Nephron (organoid): ENCODE measurements at regions not wholly inside any gene's neighbourhood (a gene's known extent, or its start where the extent isn't known, plus 50 kb on each side); places are given as distances from the start of the nearest gene placed in this dataset.
A peak's percentile ranks its signal among the peaks of the same experiment; 100 is the strongest.

Source experiments
- H3K27ac Mint-ChIP-seq, 3 experiments: 2 replicates each; pipeline ENCODE4 v1.8.0; 2020; ENCODE audit warnings: mixed read lengths in 3 of 3, mild to moderate bottlenecking in 2 of 3, moderate library complexity in 1 of 3
- H3K27me3 Mint-ChIP-seq: 2 replicates; pipeline ENCODE4 v1.8.0; 2021; ENCODE audit warnings: low read depth, mild to moderate bottlenecking, moderate library complexity, mixed read lengths
- H3K36me3 Mint-ChIP-seq: 2 replicates; pipeline ENCODE4 v1.8.0; 2020; ENCODE audit warnings: low read depth, mixed read lengths
- H3K4me1 Mint-ChIP-seq: 2 replicates; pipeline ENCODE4 v1.8.0; 2020; ENCODE audit warnings: mixed read lengths
- H3K4me3 Mint-ChIP-seq, 3 experiments: 2 replicates each; pipeline ENCODE4 v1.8.0; 2020; ENCODE audit warnings: mild to moderate bottlenecking in 3 of 3, mixed read lengths in 3 of 3, moderate library complexity in 2 of 3
- H3K9me3 Mint-ChIP-seq: 2 replicates; pipeline ENCODE4 v1.8.0; 2020; ENCODE audit warnings: mixed read lengths
- TF ChIP-seq, protein P1 (sequence below), 3 experiments: fragments of 200-600 bp; sonication (generic); IDR thresholded peaks; one replicate each; pipeline ENCODE4 v1.5.0; 2021; ENCODE audit warnings: antibody characterized with exemption in 3 of 3; ENCODE audit not compliant: unreplicated experiment in 3 of 3

GRCh38 chr7:92991190-92991589, 126.6 kb downstream of the SAMD9 start:
- H3K4me3 Mint-ChIP-seq, result no peak overlapping the region
- TF ChIP-seq, protein P1, sequence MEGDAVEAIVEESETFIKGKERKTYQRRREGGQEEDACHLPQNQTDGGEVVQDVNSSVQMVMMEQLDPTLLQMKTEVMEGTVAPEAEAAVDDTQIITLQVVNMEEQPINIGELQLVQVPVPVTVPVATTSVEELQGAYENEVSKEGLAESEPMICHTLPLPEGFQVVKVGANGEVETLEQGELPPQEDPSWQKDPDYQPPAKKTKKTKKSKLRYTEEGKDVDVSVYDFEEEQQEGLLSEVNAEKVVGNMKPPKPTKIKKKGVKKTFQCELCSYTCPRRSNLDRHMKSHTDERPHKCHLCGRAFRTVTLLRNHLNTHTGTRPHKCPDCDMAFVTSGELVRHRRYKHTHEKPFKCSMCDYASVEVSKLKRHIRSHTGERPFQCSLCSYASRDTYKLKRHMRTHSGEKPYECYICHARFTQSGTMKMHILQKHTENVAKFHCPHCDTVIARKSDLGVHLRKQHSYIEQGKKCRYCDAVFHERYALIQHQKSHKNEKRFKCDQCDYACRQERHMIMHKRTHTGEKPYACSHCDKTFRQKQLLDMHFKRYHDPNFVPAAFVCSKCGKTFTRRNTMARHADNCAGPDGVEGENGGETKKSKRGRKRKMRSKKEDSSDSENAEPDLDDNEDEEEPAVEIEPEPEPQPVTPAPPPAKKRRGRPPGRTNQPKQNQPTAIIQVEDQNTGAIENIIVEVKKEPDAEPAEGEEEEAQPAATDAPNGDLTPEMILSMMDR (IDR thresholded peaks at IDR 0.05; ENCODE audit: unreplicated experiment in 3 of 3), result no peak
- H3K27ac Mint-ChIP-seq, result no peak overlapping the region
- H3K4me1 Mint-ChIP-seq, result peaks cover 10% of the 10 kb centered on the region
- H3K27me3 Mint-ChIP-seq, result no peaks in the 10 kb centered on the region
- H3K9me3 Mint-ChIP-seq, result peaks cover 4% of the 10 kb centered on the region
- H3K36me3 Mint-ChIP-seq, result no peaks in the 10 kb centered on the region

DNA sequence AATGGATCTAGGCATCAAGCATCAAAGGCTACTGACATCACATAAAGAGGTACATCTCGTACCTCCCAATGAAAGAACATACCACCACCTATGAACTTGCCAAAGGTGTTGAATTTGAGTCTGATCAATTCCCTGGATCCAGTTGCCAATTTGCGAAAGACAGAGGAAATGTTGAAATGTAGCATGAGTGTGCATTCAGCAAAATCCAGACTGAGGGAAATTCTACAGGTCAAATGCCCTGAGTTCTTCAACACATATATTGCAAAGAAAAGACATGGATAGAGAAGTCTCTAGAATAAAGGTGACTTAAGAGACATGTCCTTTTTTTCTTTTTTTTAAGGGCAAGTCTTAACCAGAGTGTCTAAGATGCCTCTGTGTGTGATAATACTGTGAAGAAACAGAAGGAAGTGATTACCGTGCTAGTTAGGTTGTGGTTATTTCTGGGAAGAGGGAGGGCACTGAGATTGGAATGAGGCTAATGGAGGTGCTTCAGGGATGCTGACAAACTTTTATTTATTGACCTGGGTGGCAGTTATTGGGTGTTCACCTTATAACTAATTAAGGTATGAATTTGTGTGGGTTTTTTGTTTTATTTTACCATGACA, 128.7 kb downstream of the SAMD9 start:
- Mint-ChIP-seq H3K4me3 (no peak overlapping the region), H3K27me3 (no peaks in the 10 kb centered on the region), H3K4me1 (peaks cover 10% of the 10 kb centered on the region), H3K9me3 (peaks cover 4% of the 10 kb centered on the region), H3K27ac (no peak overlapping the region), H3K36me3 (no peaks in the 10 kb centered on the region)
- TF ChIP-seq, protein P1 (IDR thresholded peaks at IDR 0.05; ENCODE audit: unreplicated experiment in 3 of 3), result no peak

DNA sequence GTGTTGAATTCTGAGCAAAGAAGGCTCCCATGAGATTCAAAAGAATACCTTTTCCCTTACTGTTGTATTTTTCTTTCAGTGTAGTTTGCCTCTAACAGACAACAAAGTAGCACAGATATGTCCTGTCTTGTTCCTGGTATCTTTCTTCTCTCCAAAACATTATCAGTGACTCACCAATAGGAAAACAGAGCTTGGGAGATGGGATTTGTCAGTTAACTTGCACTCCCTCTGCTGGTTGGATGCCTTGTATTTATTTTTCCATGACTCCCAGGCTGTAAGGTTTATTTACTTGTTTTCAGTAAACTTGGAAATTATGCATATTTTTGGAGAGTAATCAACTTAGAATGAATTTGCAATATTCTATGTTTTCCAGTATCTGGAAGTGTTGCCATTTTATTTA, 129.7 kb downstream of the SAMD9 start:
- no peak overlapping the region for H3K27ac Mint-ChIP-seq
- H3K27me3 Mint-ChIP-seq, result no peaks in the 10 kb centered on the region
- no peak overlapping the region for H3K4me3 Mint-ChIP-seq
- H3K36me3 Mint-ChIP-seq, result no peaks in the 10 kb centered on the region
- peaks cover 10% of the 10 kb centered on the region for H3K4me1 Mint-ChIP-seq
- TF ChIP-seq, protein P1 (IDR thresholded peaks at IDR 0.05; ENCODE audit: unreplicated experiment in 3 of 3), result peak; percentile 38 to 42 (median 39)
- H3K9me3 Mint-ChIP-seq, result peaks cover 7% of the 10 kb centered on the region

GRCh38 chr7:92987538-92987937, 130.2 kb downstream of the SAMD9 start:
- H3K36me3 Mint-ChIP-seq, result no peaks in the 10 kb centered on the region
- no peaks in the 10 kb centered on the region for H3K27me3 Mint-ChIP-seq
- H3K4me1 Mint-ChIP-seq, result peaks cover 10% of the 10 kb centered on the region
- TF ChIP-seq, protein P1 (IDR thresholded peaks at IDR 0.05; ENCODE audit: unreplicated experiment in 3 of 3), result no peak
- H3K9me3 Mint-ChIP-seq, result peaks cover 7% of the 10 kb centered on the region
- H3K4me3 Mint-ChIP-seq, result no peak overlapping the region
- H3K27ac Mint-ChIP-seq, result no peak overlapping the region

DNA sequence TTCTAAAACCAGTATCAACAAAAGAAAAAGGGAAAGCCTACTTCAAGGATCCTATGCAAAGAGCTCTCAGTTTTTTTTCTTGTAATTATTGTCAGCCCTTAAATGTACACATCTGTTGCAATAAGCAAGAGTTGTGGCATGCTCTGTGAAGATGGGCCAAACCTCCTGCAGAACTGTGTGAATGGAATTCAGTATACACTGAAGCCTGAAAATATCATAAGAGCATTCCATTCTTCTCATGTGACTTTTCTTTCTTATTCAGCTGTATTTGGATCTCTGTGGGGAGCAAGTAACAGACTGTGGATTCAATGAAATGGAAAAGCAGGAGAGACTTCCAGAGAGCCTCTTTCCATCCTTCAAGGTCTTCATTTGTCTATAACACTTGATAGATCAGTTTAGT, 130.7 kb downstream of the SAMD9 start:
- no peak overlapping the region for H3K27ac Mint-ChIP-seq
- no peaks in the 10 kb centered on the region for H3K36me3 Mint-ChIP-seq
- H3K9me3 Mint-ChIP-seq, result peaks cover 7% of the 10 kb centered on the region
- TF ChIP-seq, protein P1 (IDR thresholded peaks at IDR 0.05; ENCODE audit: unreplicated experiment in 3 of 3), result no peak
- no peak overlapping the region for H3K4me3 Mint-ChIP-seq
- peaks cover 10% of the 10 kb centered on the region for H3K4me1 Mint-ChIP-seq
- H3K27me3 Mint-ChIP-seq, result no peaks in the 10 kb centered on the region

- Mint-ChIP-seq H3K4me1 (peaks cover 5% of the 10 kb centered on the region), H3K4me3 (no peak overlapping the region), H3K36me3 (no peaks in the 10 kb centered on the region), H3K27me3 (no peaks in the 10 kb centered on the region), H3K27ac (no peak overlapping the region), H3K9me3 (peaks cover 23% of the 10 kb centered on the region)
- TF ChIP-seq, protein P1 (IDR thresholded peaks at IDR 0.05; ENCODE audit: unreplicated experiment in 3 of 3), result no peak
Measured at GRCh38 chr7:92982928-92983327, 134.9 kb downstream of the SAMD9 start.
